ENCODE measurements at regions not wholly inside any gene's neighbourhood (a gene's known extent, or its start where the extent isn't known, plus 50 kb on each side); places are given as distances from the start of the nearest gene placed in this dataset.

DNA sequence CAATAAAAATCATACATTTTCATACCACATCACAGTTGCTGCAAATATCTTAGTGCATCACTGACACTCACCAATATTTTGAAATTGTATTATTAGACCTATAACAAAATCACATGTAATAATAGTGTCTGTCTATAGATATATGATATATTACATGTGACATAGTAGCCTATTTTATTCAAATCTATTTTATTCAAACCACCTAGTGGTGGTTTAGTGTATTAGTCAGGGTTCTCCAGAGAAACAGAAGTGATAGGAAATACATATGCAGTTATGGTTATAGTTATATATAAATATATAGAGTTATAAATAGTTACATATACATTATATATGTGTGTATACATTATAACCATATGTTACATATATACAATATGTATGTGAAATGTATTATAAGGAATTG is 366.5 kb upstream of the ARID1B start:
- Histone ChIP-seq H3K27ac (replicated peaks) (no peak overlapping the region), H3K27me3 (ENCODE audit: insufficient read depth, poor library complexity, severe bottlenecking) (no peaks in the 10 kb centered on the region), H3K4me3 (replicated peaks; ENCODE audit: insufficient read depth, low read length) (no peak overlapping the region)
- TF ChIP-seq, protein P1, sequence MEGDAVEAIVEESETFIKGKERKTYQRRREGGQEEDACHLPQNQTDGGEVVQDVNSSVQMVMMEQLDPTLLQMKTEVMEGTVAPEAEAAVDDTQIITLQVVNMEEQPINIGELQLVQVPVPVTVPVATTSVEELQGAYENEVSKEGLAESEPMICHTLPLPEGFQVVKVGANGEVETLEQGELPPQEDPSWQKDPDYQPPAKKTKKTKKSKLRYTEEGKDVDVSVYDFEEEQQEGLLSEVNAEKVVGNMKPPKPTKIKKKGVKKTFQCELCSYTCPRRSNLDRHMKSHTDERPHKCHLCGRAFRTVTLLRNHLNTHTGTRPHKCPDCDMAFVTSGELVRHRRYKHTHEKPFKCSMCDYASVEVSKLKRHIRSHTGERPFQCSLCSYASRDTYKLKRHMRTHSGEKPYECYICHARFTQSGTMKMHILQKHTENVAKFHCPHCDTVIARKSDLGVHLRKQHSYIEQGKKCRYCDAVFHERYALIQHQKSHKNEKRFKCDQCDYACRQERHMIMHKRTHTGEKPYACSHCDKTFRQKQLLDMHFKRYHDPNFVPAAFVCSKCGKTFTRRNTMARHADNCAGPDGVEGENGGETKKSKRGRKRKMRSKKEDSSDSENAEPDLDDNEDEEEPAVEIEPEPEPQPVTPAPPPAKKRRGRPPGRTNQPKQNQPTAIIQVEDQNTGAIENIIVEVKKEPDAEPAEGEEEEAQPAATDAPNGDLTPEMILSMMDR (IDR thresholded peaks at IDR 0.05; ENCODE audit: insufficient read depth, low read length), result no peak
- TF ChIP-seq SPI1 (IDR thresholded peaks at IDR 0.05; ENCODE audit: borderline replicate concordance, low read depth), result no peak
- TF ChIP-seq POLR2AphosphoS5 (IDR thresholded peaks at IDR 0.05; ENCODE audit: low read depth), result no peak
- TF ChIP-seq GABPA (IDR thresholded peaks at IDR 0.05; ENCODE audit: low read depth), result no peak
- TF ChIP-seq, protein P2, sequence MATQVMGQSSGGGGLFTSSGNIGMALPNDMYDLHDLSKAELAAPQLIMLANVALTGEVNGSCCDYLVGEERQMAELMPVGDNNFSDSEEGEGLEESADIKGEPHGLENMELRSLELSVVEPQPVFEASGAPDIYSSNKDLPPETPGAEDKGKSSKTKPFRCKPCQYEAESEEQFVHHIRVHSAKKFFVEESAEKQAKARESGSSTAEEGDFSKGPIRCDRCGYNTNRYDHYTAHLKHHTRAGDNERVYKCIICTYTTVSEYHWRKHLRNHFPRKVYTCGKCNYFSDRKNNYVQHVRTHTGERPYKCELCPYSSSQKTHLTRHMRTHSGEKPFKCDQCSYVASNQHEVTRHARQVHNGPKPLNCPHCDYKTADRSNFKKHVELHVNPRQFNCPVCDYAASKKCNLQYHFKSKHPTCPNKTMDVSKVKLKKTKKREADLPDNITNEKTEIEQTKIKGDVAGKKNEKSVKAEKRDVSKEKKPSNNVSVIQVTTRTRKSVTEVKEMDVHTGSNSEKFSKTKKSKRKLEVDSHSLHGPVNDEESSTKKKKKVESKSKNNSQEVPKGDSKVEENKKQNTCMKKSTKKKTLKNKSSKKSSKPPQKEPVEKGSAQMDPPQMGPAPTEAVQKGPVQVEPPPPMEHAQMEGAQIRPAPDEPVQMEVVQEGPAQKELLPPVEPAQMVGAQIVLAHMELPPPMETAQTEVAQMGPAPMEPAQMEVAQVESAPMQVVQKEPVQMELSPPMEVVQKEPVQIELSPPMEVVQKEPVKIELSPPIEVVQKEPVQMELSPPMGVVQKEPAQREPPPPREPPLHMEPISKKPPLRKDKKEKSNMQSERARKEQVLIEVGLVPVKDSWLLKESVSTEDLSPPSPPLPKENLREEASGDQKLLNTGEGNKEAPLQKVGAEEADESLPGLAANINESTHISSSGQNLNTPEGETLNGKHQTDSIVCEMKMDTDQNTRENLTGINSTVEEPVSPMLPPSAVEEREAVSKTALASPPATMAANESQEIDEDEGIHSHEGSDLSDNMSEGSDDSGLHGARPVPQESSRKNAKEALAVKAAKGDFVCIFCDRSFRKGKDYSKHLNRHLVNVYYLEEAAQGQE (IDR thresholded peaks at IDR 0.05; ENCODE audit: insufficient replicate concordance, low read depth), result no peak
- DNase-seq (ENCODE audit: low read depth in 1 of 2, low spot score in 1 of 2), result no peak

DNA sequence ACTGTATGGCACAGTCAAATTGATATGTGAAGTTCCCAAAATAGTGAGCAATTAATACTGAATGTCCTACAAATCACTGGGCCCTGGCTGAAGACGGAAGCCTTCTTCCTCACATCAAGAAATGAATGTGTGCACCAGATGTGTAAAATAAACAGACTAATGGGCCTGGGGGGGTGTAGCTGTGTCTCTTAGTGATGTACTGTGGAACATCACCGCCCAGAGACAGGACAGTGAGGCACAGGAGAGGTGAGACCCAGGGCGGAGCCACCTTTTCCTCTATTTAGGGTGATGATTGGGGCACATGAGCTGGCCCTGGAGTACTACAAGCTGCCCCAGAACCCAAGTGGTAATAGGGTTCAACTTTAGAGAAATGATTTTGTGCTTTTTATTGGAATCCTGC is 368.5 kb upstream of the ARID1B start:
- TF ChIP-seq, protein P1 (IDR thresholded peaks at IDR 0.05; ENCODE audit: insufficient read depth, low read length), result no peak
- TF ChIP-seq POLR2AphosphoS5 (IDR thresholded peaks at IDR 0.05; ENCODE audit: low read depth) (no peak), GABPA (IDR thresholded peaks at IDR 0.05; ENCODE audit: low read depth) (no peak), SPI1 (IDR thresholded peaks at IDR 0.05; ENCODE audit: borderline replicate concordance, low read depth) (no peak)
- TF ChIP-seq, protein P2 (IDR thresholded peaks at IDR 0.05; ENCODE audit: insufficient replicate concordance, low read depth), result no peak
- Histone ChIP-seq H3K27ac (replicated peaks) (no peak overlapping the region), H3K4me3 (replicated peaks; ENCODE audit: insufficient read depth, low read length) (no peak overlapping the region), H3K27me3 (ENCODE audit: insufficient read depth, poor library complexity, severe bottlenecking) (no peaks in the 10 kb centered on the region)
- DNase-seq (ENCODE audit: low read depth in 1 of 2, low spot score in 1 of 2), result no peak

DNA sequence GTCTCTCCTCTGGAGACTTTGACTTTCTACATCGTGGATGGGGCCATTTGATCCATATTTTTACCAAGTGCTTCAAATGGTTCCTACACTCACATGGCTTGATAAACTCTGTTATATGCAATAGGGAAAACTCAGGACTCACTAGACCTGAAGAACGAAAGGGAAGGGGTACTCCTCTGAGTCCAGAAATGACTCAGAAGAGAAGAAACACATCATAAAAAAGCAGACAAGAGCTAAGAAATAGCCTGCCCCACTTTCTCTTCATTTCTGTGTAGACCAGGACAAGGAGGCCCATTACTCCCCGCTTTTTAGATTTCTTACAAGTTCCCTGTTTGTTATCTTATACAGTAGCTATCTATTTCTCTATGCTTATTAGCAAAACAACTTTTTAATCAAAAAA is 369.8 kb upstream of the ARID1B start:
- H3K27me3 ChIP-seq (ENCODE audit: insufficient read depth, poor library complexity, severe bottlenecking), result no peaks in the 10 kb centered on the region
- TF ChIP-seq SPI1 (IDR thresholded peaks at IDR 0.05; ENCODE audit: borderline replicate concordance, low read depth) (no peak), GABPA (IDR thresholded peaks at IDR 0.05; ENCODE audit: low read depth) (no peak), POLR2AphosphoS5 (IDR thresholded peaks at IDR 0.05; ENCODE audit: low read depth) (no peak)
- TF ChIP-seq, protein P2 (IDR thresholded peaks at IDR 0.05; ENCODE audit: insufficient replicate concordance, low read depth), result no peak
- TF ChIP-seq, protein P1 (IDR thresholded peaks at IDR 0.05; ENCODE audit: insufficient read depth, low read length), result no peak

More for the DNA sequence above, 369.8 kb upstream of the ARID1B start:
- Histone ChIP-seq H3K4me3 (replicated peaks; ENCODE audit: insufficient read depth, low read length) (no peak overlapping the region), H3K27ac (replicated peaks) (no peak overlapping the region)
- DNase-seq (ENCODE audit: low read depth in 1 of 2, low spot score in 1 of 2), result no peak
